ENCODE measurements at regions not wholly inside any gene's neighbourhood (a gene's known extent, or its start where the extent isn't known, plus 50 kb on each side); places are given as distances from the start of the nearest gene placed in this dataset.

- no peak overlapping the region for H3K4me2 ChIP-seq (ENCODE audit: insufficient read depth in 1 of 2, low read depth in 2 of 2, low read length in 2 of 2)
- H3K18ac ChIP-seq (ENCODE audit: extremely low read depth, low read length) = no peak overlapping the region
- CTCF ChIA-PET (ENCODE audit: partially characterized antibody) = interaction anchor here (0.6 to 1.0 kb wide), 2 partner anchors 11 to 14 kb away, joined by 3 read pairs; no protein-coding TSS in a partner anchor
- no peak overlapping the region for H3K23ac ChIP-seq (ENCODE audit: insufficient read length)
- no peak overlapping the region for H3K14ac ChIP-seq (ENCODE audit: insufficient read length)
- no peak overlapping the region for H4K5ac ChIP-seq (ENCODE audit: insufficient read length, low read depth, low read length)
- FAIRE-seq (no peak), DNase-seq (ENCODE audit: low read depth in 1 of 2, low spot score in 2 of 2) (no peak)
- H2BK12ac ChIP-seq (ENCODE audit: low read depth, low read length) = no peak overlapping the region
- 94% methylated on average over 8 of the region's 8 CpGs; no CpG with 5 or more reads in 1 of the 2 experiments for WGBS, 2 experiments (ENCODE audit: extremely low coverage in 1 of 2, insufficient coverage in 1 of 2, insufficient read length in 1 of 2, insufficient replicate concordance in 2 of 2, low coverage in 1 of 2, low lambda C conversion rate in 2 of 2, missing lambda C conversion rate in 1 of 2)
- H3K27me3 ChIP-seq (replicated peaks in 1 of 4; ENCODE audit: control insufficient read depth in 3 of 4, extremely low read depth in 1 of 4, insufficient read depth in 3 of 4, low read length in 3 of 4) = no peaks in the 10 kb centered on the region; a peak in 2 of 7 replicates
- no peaks in the 10 kb centered on the region for H4K20me1 ChIP-seq (replicated peaks in 1 of 2; ENCODE audit: control insufficient read depth in 1 of 2, insufficient read depth in 2 of 2, low read length in 2 of 2)
- no peak overlapping the region for H3K4ac ChIP-seq (replicated peaks; ENCODE audit: insufficient read length, low read depth, low read length)
- H3K36me3 ChIP-seq (ENCODE audit: control insufficient read depth in 2 of 4, insufficient read depth in 4 of 4, low read length in 3 of 4) = no peaks in the 10 kb centered on the region
- POLR2A ChIA-PET (ENCODE audit: partially characterized antibody) = no interaction called here
- no peak overlapping the region for H4K91ac ChIP-seq (replicated peaks; ENCODE audit: insufficient read length, low read length)
- no peak overlapping the region for H4K8ac ChIP-seq (ENCODE audit: extremely low read depth, insufficient read depth, low read length)
- no peaks in the 10 kb centered on the region for H3K79me1 ChIP-seq (ENCODE audit: low read depth, low read length)
- H2BK15ac ChIP-seq (ENCODE audit: low read length) = no peak overlapping the region
- H3K23me2 ChIP-seq (ENCODE audit: low read depth, low read length) = peaks cover 2% of the 10 kb centered on the region; the same call in 1 of the 2 replicates
- no peaks in the 10 kb centered on the region for H3K9me3 ChIP-seq (ENCODE audit: insufficient read depth in 2 of 2, low read depth in 1 of 2, low read length in 1 of 2)
- H3K27ac ChIP-seq (ENCODE audit: low read depth, low read length) = no peak overlapping the region
- H2BK120ac ChIP-seq (replicated peaks; ENCODE audit: low read depth, low read length) = no peak overlapping the region
- no peak overlapping the region for H2AFZ ChIP-seq (ENCODE audit: low read length)
- no peaks in the 10 kb centered on the region for H3K4me1 ChIP-seq (replicated peaks in 1 of 4; ENCODE audit: control insufficient read depth in 3 of 4, insufficient read depth in 4 of 4, low read length in 3 of 4)
- no peak overlapping the region for H2BK20ac ChIP-seq (ENCODE audit: low read length)
- no peak overlapping the region for H2AK5ac ChIP-seq (ENCODE audit: low read depth, low read length)
- no peak overlapping the region for H2BK5ac ChIP-seq (ENCODE audit: low read depth, low read length)
- no peak overlapping the region for H3K9ac ChIP-seq (replicated peaks in 1 of 4; ENCODE audit: extremely low read depth in 1 of 4, low read depth in 3 of 4, low read length in 3 of 4)
- H3K4me3 ChIP-seq (ENCODE audit: extremely low read depth in 1 of 4, insufficient read depth in 2 of 4, low read depth in 3 of 4, low read length in 4 of 4) = no peak overlapping the region
- no peaks in the 10 kb centered on the region for H3K79me2 ChIP-seq (ENCODE audit: control insufficient read depth in 1 of 2, insufficient read depth in 2 of 2, low read length in 2 of 2)
- H3K56ac ChIP-seq (replicated peaks; ENCODE audit: insufficient read length, low read depth, low read length) = no peak overlapping the region
- TF ChIP-seq RNF2 (IDR thresholded peaks at IDR 0.05; ENCODE audit: borderline replicate concordance, low read depth, low read length, missing control alignments, poor library complexity, severe bottlenecking) (no peak), SUZ12 (IDR thresholded peaks at IDR 0.05; ENCODE audit: low read length) (no peak), CTBP2 (IDR thresholded peaks at IDR 0.05; ENCODE audit: borderline replicate concordance, insufficient read depth, insufficient read length, low read length) (no peak), HDAC2 (IDR thresholded peaks at IDR 0.05; ENCODE audit: borderline replicate concordance in 1 of 2, low read depth in 2 of 2, low read length in 2 of 2) (no peak), MAX (IDR thresholded peaks at IDR 0.05) (no peak), E2F6 (IDR thresholded peaks at IDR 0.05) (no peak), USF2 (IDR thresholded peaks at IDR 0.05; ENCODE audit: low read length) (no peak), CBX8 (IDR thresholded peaks at IDR 0.05; ENCODE audit: borderline replicate concordance, low read depth, low read length) (no peak), SIX5 (IDR thresholded peaks at IDR 0.05; ENCODE audit: low read depth, low read length) (no peak), FOSL1 (IDR thresholded peaks at IDR 0.05; ENCODE audit: insufficient read depth, low read depth, low read length) (no peak)
These were observed 126.7 kb upstream of the SORBS2 start for GRCh38 chr4:185938654-185939053.

Measured in H1 (cell line).